T-helper 1 cell treated with Interleukin-12 subunit alpha and Interleukin-12 subunit beta and Interleukin-4 antibody, amounts not matched to agents 30 μg/mL and 1 μg/mL, for 36 hours (primary cell): ENCODE measurements at regions not wholly inside any gene's neighbourhood (a gene's known extent, or its start where the extent isn't known, plus 50 kb on each side); places are given as distances from the start of the nearest gene placed in this dataset.

Experiments used
- H3K27ac Mint-ChIP-seq: one replicate; pipeline ENCODE4 v1.8.0; 2021; ENCODE audit warnings: mild to moderate bottlenecking, mixed read lengths
- H3K27me3 Mint-ChIP-seq: one replicate; pipeline ENCODE4 v1.8.0; 2021; ENCODE audit warnings: low read depth, mixed read lengths
- H3K36me3 Mint-ChIP-seq: one replicate; pipeline ENCODE4 v1.8.0; 2021; ENCODE audit warnings: low read depth, mixed read lengths
- H3K4me1 Mint-ChIP-seq: one replicate; pipeline ENCODE4 v1.8.0; 2021; ENCODE audit warnings: low read depth, mixed read lengths
- H3K4me3 Mint-ChIP-seq: one replicate; pipeline ENCODE4 v1.8.0; 2021; ENCODE audit warnings: mild to moderate bottlenecking, moderate library complexity, mixed read lengths
- H3K9me3 Mint-ChIP-seq: one replicate; pipeline ENCODE4 v1.8.0; 2021; ENCODE audit warnings: mixed read lengths

DNA sequence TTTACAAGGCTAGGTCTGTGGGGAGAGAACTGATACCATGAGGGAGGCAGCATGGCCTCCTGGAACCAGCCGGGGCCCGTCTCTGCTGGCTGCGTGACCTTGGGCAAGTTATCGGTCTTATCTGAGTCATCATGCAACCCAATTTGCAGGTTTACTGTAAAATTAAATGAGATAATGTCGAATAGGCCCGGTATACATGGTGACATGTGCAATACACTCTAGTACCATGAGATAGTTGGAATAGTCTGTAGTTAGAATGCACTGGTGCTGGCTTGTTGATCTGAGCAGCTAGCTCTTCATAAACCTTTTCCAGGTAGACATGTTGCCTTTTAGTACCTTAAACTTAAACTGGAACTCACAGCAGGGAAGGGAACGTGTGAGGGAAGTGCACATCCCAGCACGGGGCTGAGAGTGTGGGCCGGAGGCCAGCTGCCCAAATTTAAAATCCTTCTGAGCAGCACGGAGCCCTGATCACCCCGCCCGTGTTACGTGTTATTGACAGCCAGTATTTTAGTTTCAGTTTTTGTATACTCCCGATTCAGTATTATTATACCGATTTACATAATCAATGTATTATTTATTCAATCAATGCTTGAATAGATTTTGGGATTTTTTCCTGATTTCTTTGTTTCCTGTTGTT lies 72.4 kb upstream of the HS6ST1 start:
- no peaks in the 10 kb centered on the region for H3K36me3 Mint-ChIP-seq
- no peaks in the 10 kb centered on the region for H3K9me3 Mint-ChIP-seq
- H3K27ac Mint-ChIP-seq = no peak overlapping the region
- H3K27me3 Mint-ChIP-seq = no peaks in the 10 kb centered on the region
- no peaks in the 10 kb centered on the region for H3K4me1 Mint-ChIP-seq
- no peak overlapping the region for H3K4me3 Mint-ChIP-seq

DNA sequence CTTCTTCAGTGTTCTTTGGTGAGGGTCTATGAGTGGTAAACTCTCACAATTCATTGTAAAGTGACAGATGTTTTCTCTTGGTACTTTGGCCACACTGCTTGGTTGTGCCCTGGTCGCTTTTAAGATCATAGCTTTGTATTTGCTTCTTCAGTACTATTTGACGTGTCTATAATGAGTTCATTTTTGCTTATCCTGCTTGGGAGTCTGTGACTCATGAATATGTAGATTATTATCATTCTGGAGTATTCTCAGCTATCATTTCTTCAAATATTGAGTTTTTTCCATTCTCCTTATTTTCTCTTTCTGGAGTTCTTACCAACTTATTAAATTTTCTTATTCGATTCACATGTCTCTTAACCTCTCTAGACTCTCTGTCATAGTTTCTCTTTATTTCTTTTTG lies 73.0 kb upstream of the HS6ST1 start:
- H3K4me3 Mint-ChIP-seq = no peak overlapping the region

DNA sequence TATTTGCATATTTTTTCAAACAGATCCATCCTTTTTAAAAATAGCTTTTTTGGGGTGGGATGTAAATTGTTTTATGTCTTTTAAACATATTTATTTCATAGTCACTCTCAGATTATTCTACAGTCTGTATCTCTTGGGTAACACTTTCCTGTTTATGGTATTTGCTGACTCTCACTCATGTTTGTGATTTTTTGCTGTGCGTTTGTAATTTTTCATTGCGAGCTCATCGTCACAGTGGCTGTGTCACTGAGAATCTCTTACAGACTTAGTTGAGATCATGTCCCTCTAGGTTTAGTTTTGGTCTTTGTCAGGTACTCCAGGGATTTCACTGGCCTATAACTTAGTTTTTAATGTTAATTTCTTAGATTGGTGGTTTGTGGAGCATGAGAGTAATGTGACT lies 73.5 kb upstream of the HS6ST1 start:
- no peaks in the 10 kb centered on the region for H3K36me3 Mint-ChIP-seq
- H3K9me3 Mint-ChIP-seq = no peaks in the 10 kb centered on the region
- H3K4me1 Mint-ChIP-seq = no peaks in the 10 kb centered on the region
- no peaks in the 10 kb centered on the region for H3K27me3 Mint-ChIP-seq
- no peak overlapping the region for H3K27ac Mint-ChIP-seq
- no peak overlapping the region for H3K4me3 Mint-ChIP-seq

More for the DNA sequence above, 73.0 kb upstream of the HS6ST1 start:
- no peaks in the 10 kb centered on the region for H3K36me3 Mint-ChIP-seq
- no peaks in the 10 kb centered on the region for H3K4me1 Mint-ChIP-seq
- H3K27me3 Mint-ChIP-seq = no peaks in the 10 kb centered on the region
- H3K9me3 Mint-ChIP-seq = no peaks in the 10 kb centered on the region
- H3K27ac Mint-ChIP-seq = no peak overlapping the region

DNA sequence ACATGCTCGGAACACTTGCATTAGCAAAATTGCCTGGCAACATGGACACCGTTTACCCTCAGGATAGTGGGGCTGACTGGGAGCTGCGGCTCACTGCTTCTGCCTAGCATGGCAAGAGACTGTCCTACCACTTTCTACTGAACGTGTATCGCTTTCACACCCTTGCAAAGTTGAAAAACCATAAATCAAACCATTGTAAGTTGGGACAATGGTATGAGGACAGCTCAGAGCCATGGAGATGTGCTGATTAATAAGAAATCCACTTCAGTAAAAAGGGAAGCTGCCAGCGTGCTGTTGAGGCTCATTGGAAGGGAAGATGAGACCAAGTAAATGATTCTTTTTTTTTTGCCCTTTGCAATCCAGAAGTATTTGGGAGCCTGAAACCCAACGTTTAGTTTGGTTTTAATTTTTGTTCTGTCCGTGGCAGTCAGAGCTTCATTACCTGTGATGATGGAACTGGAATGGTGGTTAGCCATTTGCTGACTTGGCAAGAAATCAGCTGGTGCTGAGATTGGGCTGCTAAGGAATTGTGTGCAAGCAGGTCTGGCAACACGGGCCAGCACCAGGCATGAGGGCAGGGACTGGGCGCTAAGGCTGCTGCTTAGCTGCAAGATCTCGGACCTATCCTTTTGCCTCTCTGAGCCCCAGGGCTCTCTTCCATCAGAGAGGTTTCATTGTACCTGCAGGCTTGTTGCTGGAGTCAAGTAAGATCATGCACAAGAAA lies 75.5 kb upstream of the HS6ST1 start:
- no peak overlapping the region for H3K27ac Mint-ChIP-seq
- no peak overlapping the region for H3K4me3 Mint-ChIP-seq
- H3K9me3 Mint-ChIP-seq = no peaks in the 10 kb centered on the region
- peaks cover 9% of the 10 kb centered on the region for H3K27me3 Mint-ChIP-seq
- no peaks in the 10 kb centered on the region for H3K36me3 Mint-ChIP-seq
- H3K4me1 Mint-ChIP-seq = no peaks in the 10 kb centered on the region

DNA sequence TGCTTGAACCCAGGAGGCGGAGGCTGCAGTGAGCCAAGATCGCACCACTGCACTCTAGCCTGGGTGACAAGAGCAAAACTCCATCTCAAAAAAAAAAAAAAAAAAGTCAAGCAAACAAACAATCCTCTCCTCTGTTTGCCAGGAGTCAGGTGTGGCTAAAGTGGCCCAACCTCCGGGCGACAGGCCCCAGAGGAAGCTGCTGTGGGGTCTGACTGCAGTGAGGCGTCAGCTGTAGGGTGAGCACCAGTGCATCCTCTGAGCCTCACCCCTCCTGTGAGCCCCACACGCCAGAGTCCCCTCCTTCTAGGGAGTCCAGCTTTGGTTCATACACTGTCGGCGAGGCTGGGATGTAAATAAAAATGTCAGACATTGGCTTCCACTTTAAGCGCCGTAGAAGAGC lies 76.5 kb upstream of the HS6ST1 start:
- Mint-ChIP-seq H3K27ac (no peak overlapping the region), H3K4me1 (no peaks in the 10 kb centered on the region), H3K9me3 (no peaks in the 10 kb centered on the region), H3K36me3 (no peaks in the 10 kb centered on the region), H3K4me3 (no peak overlapping the region), H3K27me3 (peaks cover 16% of the 10 kb centered on the region)

DNA sequence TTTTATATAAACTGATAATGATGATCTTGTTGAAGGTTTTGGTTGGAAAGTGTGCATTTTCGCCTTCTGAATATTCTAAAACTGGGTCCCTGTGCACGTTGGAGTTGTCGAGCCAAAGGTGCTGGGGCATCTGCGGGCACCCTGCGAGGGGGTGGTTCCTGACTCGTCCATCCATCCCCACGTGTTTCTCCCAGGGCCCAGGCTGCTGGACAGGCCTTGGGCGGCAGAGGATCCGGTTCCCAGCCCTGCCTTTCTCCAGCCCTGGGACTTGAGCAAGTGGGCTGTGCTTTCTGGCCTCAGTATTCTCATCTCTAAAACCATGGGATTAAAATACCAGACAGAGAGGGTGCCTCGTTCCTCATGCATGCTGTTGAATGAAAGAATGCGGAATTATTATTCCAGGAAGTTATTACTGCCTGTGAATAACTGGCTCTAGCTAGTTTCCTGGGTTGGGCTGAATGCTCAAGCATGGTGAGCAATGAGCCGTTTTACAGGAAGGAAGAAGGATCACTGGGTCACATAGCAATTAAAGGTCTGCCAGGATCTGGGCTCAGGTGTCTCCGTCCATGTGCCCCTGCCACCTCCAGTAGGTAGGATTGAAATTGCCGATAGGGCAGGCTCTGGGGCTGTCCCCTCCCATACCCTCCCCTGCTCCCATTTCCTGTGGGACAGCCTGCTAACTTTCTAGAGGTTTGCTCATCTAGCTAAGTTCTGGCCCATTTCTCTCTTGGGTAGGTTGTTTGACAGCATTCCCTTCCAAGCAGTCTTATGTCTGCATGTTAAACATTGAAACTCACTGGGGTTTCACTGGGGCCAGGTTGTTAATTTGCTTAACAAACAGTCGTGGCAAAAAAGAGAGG lies 77.2 kb upstream of the HS6ST1 start:
- H3K4me1 Mint-ChIP-seq = no peaks in the 10 kb centered on the region
- H3K9me3 Mint-ChIP-seq = no peaks in the 10 kb centered on the region
- H3K27me3 Mint-ChIP-seq = peaks cover 23% of the 10 kb centered on the region
- H3K36me3 Mint-ChIP-seq = no peaks in the 10 kb centered on the region
- H3K27ac Mint-ChIP-seq = no peak overlapping the region
- no peak overlapping the region for H3K4me3 Mint-ChIP-seq

DNA sequence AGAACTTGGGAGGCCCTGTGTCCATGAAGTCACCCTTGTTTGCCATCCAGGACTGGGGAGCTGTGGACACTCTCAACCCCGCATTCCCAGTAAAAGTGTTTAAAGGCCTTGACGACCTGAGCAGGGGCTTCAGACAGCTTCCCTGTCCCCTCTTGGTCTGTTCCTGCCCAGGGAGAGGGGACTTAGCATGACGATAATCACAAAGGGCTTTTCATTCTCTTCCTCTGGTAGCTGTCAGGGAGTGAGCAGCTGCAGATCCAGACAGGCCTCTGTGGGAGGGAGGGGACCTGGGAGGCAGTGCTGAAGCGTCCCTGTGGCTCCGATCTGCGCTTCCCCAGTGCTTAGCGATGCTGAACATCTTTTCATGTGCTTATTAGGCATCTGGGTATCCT lies 77.8 kb upstream of the HS6ST1 start:
- no peaks in the 10 kb centered on the region for H3K4me1 Mint-ChIP-seq
- no peaks in the 10 kb centered on the region for H3K9me3 Mint-ChIP-seq
- peaks cover 28% of the 10 kb centered on the region for H3K27me3 Mint-ChIP-seq
- H3K27ac Mint-ChIP-seq = no peak overlapping the region
- no peaks in the 10 kb centered on the region for H3K36me3 Mint-ChIP-seq
- H3K4me3 Mint-ChIP-seq = no peak overlapping the region

DNA sequence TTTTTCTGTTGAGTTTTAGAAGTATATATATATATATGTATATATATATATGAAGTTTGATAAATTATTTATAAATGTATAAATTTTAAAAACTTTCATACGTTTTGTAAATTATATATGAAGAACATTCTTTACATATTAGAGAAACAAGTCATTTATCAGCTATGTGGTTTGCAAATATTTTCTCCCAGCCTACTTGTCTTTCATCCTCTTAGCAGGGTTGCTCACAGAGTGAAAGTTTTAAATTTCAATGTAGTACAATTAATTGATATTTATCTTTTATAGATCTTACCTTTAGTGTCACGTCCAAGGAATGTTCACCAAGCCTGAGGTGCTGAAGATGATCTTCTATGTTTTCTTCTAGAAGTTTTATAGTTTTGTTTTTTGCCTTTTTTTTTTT lies 78.3 kb upstream of the HS6ST1 start:
- no peaks in the 10 kb centered on the region for H3K36me3 Mint-ChIP-seq
- no peak overlapping the region for H3K4me3 Mint-ChIP-seq
- no peaks in the 10 kb centered on the region for H3K4me1 Mint-ChIP-seq
- H3K9me3 Mint-ChIP-seq = no peaks in the 10 kb centered on the region
- H3K27me3 Mint-ChIP-seq = peaks cover 28% of the 10 kb centered on the region
- H3K27ac Mint-ChIP-seq = no peak overlapping the region

DNA sequence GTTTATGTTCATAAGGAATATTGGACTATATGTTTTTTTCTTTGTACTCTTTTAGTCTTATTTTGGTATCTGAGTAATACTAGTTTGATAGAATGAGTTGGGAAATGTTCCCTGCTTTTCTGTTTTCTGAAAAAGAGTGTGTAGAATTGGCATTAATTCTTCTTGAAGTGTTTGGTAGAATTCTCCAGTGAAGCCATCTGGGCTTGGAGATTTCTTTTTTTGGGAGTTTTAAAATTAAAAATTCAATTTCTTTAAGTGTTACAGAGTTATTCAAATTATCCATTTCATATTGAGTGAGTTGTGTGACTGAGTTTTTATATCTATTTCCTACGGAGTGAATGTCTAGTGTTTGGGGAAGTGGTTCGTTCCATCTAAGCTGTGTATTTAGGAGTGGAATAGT lies 80.6 kb upstream of the HS6ST1 start:
- Mint-ChIP-seq H3K27ac (no peak overlapping the region), H3K4me3 (no peak overlapping the region), H3K4me1 (no peaks in the 10 kb centered on the region)

DNA sequence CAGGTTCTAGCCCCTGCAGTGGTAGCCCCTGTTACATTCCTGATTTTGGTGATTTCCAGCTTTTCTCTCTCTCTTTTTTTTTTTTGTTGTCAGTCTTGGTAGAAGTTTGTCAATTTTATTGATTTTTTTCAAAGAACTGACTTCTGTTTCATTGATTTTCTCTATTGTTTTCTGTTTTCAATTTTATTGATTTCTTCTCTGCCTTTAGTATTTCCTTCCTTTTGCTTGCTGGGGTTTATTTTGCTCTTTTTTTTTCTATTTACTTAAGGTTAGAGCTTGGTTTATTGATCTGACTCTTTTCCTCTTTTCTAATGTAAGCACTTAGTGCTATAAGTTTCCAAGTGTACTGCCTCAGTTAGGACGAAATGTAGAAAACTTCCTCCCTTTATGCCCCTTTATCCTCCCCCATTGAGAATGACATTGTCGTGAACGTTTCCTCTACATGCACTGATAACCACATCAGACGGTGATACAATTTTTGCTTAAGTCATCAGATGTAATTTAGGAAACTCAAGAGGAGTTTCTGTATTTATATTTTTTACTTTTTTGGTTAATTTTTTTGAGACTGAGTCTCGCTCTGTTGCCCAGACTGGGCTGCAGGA lies 81.1 kb upstream of the HS6ST1 start:
- Mint-ChIP-seq H3K4me3 (no peak overlapping the region), H3K36me3 (no peaks in the 10 kb centered on the region), H3K27ac (no peak overlapping the region), H3K4me1 (no peaks in the 10 kb centered on the region), H3K27me3 (peaks cover 28% of the 10 kb centered on the region), H3K9me3 (no peaks in the 10 kb centered on the region)

More for the DNA sequence above, 80.6 kb upstream of the HS6ST1 start:
- peaks cover 28% of the 10 kb centered on the region for H3K27me3 Mint-ChIP-seq
- H3K9me3 Mint-ChIP-seq = no peaks in the 10 kb centered on the region
- no peaks in the 10 kb centered on the region for H3K36me3 Mint-ChIP-seq

DNA sequence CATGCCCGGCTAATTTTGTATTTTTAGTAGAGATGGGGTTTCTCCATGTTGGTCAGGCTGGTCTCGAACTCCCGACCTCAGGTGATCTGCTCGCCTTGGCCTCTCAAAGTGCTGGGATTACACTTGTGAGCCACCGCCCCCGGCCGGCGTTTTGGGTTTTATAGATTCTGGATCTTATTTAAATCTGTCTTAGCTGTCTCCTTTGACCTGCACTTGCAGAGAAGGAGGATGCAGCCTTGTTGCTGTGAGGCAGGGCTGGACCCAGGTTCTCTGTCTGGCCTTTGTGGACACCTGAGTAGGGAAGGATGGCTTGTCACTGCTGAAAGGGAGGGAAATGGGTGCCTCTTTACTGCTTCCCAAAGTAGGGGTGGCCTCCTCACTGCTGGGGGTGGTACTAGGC lies 83.0 kb upstream of the HS6ST1 start:
- H3K27ac Mint-ChIP-seq = no peak overlapping the region
- H3K27me3 Mint-ChIP-seq = peaks cover 28% of the 10 kb centered on the region
- no peak overlapping the region for H3K4me3 Mint-ChIP-seq
- no peaks in the 10 kb centered on the region for H3K36me3 Mint-ChIP-seq
- no peaks in the 10 kb centered on the region for H3K4me1 Mint-ChIP-seq
- no peaks in the 10 kb centered on the region for H3K9me3 Mint-ChIP-seq

DNA sequence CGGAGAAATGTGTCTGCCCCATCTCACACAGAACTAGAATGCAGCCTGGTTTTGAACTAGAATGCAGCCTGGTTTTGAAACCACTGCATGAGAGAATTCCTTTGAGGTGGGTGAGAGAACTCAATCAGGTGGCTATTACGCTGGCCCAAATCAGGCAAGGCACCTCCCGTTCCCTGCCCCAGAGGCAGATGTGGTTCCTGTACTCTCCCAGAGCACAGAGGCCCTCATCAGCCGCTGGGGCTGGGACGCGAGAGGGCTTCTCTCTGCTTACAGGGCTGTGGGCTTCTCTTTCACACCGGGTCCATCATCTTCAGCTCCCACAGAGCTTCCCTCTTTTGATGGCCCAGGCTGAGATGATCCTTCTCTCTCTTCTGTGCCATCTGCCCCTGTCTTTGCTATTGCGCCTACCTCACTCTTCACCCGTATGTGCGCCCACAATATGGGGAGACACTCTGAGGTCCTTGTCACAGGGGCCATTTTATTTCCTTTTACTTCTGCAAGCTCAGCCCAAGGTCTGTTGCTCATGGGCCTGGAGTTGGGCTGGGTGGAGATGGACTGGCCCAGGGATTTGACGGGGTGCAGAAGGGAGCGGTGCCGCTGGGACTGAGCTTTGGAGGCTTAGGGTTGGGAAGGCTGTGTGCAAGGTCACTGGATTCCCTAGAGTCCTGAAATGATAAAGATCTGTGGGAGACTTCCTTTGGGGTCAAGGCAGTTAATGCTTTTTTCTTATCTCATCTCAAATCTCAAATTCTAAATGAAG lies 84.4 kb upstream of the HS6ST1 start:
- Mint-ChIP-seq H3K36me3 (no peaks in the 10 kb centered on the region), H3K4me1 (no peaks in the 10 kb centered on the region), H3K27ac (no peak overlapping the region), H3K4me3 (no peak overlapping the region), H3K9me3 (no peaks in the 10 kb centered on the region), H3K27me3 (peaks cover 24% of the 10 kb centered on the region)

DNA sequence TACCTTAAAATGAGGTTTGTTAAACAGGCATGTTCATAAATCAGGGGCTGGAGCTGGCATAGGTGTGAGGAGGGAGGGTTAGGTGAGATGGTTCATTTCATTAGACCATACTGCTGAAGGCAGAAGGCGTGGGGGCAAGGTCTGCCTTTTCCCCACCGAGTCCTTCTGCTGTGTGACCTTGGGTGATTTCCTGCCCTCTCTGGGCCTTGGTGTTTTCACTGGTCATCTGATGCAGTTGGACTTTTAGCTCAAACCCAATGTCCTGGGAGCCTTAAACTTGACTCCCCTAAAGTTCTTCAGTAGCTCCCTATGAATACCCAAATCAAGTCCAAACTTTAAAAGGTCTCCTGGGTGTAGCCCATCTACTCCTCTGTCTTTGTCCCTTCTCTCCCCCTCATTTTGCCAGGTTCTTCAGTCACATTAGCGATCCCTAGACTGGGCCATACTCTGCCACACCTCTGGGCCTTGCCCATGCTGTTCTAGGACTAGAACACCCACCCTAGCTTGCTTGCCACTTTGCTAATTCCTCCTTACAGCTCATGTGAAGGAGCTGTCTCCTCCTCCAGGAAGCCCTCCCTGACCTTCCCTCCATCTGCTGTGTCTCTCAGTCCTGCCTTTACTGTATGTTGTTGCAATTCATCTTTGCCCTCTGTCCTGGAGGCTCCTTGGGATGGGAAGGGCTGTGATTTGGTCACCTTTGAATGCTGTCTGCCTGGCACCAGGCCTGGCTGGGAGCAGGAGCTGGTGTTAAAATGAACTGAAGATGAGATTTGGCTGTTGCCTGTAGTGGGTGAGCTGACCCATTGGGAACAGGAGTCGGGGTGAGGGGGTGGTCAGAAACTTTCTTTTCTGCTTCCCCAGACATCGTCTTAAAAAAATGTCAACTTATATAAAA lies 85.4 kb upstream of the HS6ST1 start:
- no peak overlapping the region for H3K4me3 Mint-ChIP-seq
- H3K4me1 Mint-ChIP-seq = no peaks in the 10 kb centered on the region
- no peaks in the 10 kb centered on the region for H3K9me3 Mint-ChIP-seq
- H3K36me3 Mint-ChIP-seq = no peaks in the 10 kb centered on the region
- H3K27ac Mint-ChIP-seq = no peak overlapping the region
- peaks cover 20% of the 10 kb centered on the region for H3K27me3 Mint-ChIP-seq
